K562 (cell line): ENCODE measurements at regions not wholly inside any gene's neighbourhood (a gene's known extent, or its start where the extent isn't known, plus 50 kb on each side); places are given as distances from the start of the nearest gene placed in this dataset.

Experiments used
- ATAC-seq: fragments of 200-7000 bp; cut with Tn5 transposase; 3 replicates; pipeline ENCODE4 v1.9.1; 2020; ENCODE audit warnings: moderate library complexity
- BruUV-seq: library from RNA; stranded (reverse); fragments of 400-500 nt; replicated peaks from 2 replicates; lab custom pipeline; 2021; lab: Mats Ljungman, UMichigan
- CTCF ChIA-PET: fragments of 300-600 bp; formaldehyde crosslinking; extraction: SDS; loops from one replicate; lab custom pipeline; 2021; ENCODE audit warnings: low intra/inter-chr PET ratio; lab: Yijun Ruan, JAX
- POLR2A ChIA-PET: fragments of 300-600, 350-650 bp; sonication (Branson Sonifier 250); formaldehyde crosslinking; extraction: SDS; loops from one replicate; lab custom pipeline; 2021; ENCODE audit warnings: antibody characterized with exemption, inconsistent platforms; lab: Yijun Ruan, JAX
- DNase-seq, 4 experiments: peaks; one replicate each; pipeline versions ENCODE4 v3.0.0 to v3.0.0-alpha.2; 2011 to 2018; ENCODE audit warnings: low spot score in 3 of 4, mixed read lengths in 3 of 4; ENCODE audit errors: extremely low read depth in 1 of 4
- FAIRE-seq: peaks from 2 replicates; lab custom pipeline; 2011; peaks lifted over from hg19 to GRCh38; lab: Jason Lieb, UNC
- H2AFZ ChIP-seq: 2 replicates; pipeline ENCODE4 v1.6.0; 2011; ENCODE audit warnings: low read depth, low read length, control low read depth, inconsistent platforms
- H3K27ac ChIP-seq: fragments of 200-600 bp; 3 replicates; pipeline ENCODE4 v1.8.0; 2011; ENCODE audit warnings: low read depth, mild to moderate bottlenecking, control low read depth, inconsistent platforms, low read length, moderate library complexity, mixed read lengths; ENCODE audit errors: extremely low read depth
- H3K27me3 ChIP-seq, 2 experiments: fragments of 300-600 bp in 1 of 2; 2 replicates in 1 of 2; 3 replicates in 1 of 2; pipeline versions ENCODE4 v1.6.0 to v1.8.0; 2011; ENCODE audit warnings: inconsistent platforms in 2 of 2, low read length in 2 of 2, mild to moderate bottlenecking in 1 of 2, mixed read lengths in 1 of 2, moderate library complexity in 1 of 2; ENCODE audit not compliant: control insufficient read depth in 2 of 2, insufficient read depth in 2 of 2
- H3K36me3 ChIP-seq: fragments of 300-600 bp; 3 replicates; pipeline ENCODE4 v1.8.0; 2011; ENCODE audit warnings: mild to moderate bottlenecking, low read length, inconsistent platforms; ENCODE audit not compliant: control insufficient read depth, insufficient read depth
- H3K4me1 ChIP-seq, 2 experiments: fragments of 200-600 bp in 1 of 2; replicated peaks in 1 of 2; 2 replicates in 1 of 2; 3 replicates in 1 of 2; pipeline versions ENCODE4 v1.5.1 to v1.8.0; 2011; ENCODE audit warnings: inconsistent platforms in 2 of 2, low read length in 2 of 2, mild to moderate bottlenecking in 1 of 2, mixed read lengths in 1 of 2, moderate library complexity in 1 of 2; ENCODE audit not compliant: control insufficient read depth in 2 of 2, insufficient read depth in 2 of 2
- H3K4me2 ChIP-seq: 2 replicates; pipeline ENCODE4 v1.6.1; 2011; ENCODE audit warnings: low read length, control low read depth, inconsistent platforms, mixed read lengths; ENCODE audit not compliant: insufficient read depth
- H3K4me3 ChIP-seq: fragments of 200-600 bp; sonication (generic), shearing (Covaris generic); 2 replicates; pipeline ENCODE4 v1.5.1; 2016; ENCODE audit warnings: control low read depth, inconsistent platforms
- H3K79me2 ChIP-seq: fragments of 200-600 bp; 3 replicates; pipeline ENCODE4 v1.8.0; 2011; ENCODE audit warnings: low read length, inconsistent platforms; ENCODE audit not compliant: control insufficient read depth, insufficient read depth
- H3K9ac ChIP-seq, 2 experiments: 2 replicates each; pipeline versions ENCODE4 v1.6.0 to v1.6.1; 2011; ENCODE audit warnings: low read depth in 2 of 2, low read length in 2 of 2, control low read depth in 1 of 2, inconsistent platforms in 1 of 2, mild to moderate bottlenecking in 1 of 2, mixed read lengths in 1 of 2; ENCODE audit not compliant: insufficient read depth in 1 of 2
- H3K9me1 ChIP-seq: one replicate; pipeline ENCODE4 v1.6.0; 2011; ENCODE audit warnings: inconsistent platforms, mild to moderate bottlenecking, low read length, moderate library complexity; ENCODE audit not compliant: control insufficient read depth, insufficient read depth
- H3K9me3 ChIP-seq: replicated peaks from 2 replicates; pipeline ENCODE4 v1.5.1; 2011; ENCODE audit warnings: low read depth, low read length, inconsistent platforms; ENCODE audit not compliant: control insufficient read depth, insufficient read depth
- H4K20me1 ChIP-seq: replicated peaks from 2 replicates; pipeline ENCODE4 v1.6.1; 2011; ENCODE audit warnings: low read length, inconsistent platforms, mixed read lengths; ENCODE audit not compliant: control insufficient read depth, insufficient read depth
- ETV1 ChIP-seq: fragments of 450-650 bp; conservative IDR thresholded peaks from 2 replicates; pipeline ENCODE4 v1.6.1; 2016; ENCODE audit warnings: missing genetic modification characterization, control low read depth, low read depth, missing compliant biosample characterization
- ILK ChIP-seq: fragments of 450-650 bp; IDR thresholded peaks from 2 replicates; pipeline ENCODE4 v1.6.1; 2016; ENCODE audit warnings: missing genetic modification characterization, low read depth, mild to moderate bottlenecking, missing compliant biosample characterization, moderate library complexity, borderline replicate concordance
- MTA1 ChIP-seq: fragments of 450-650 bp; IDR thresholded peaks from 2 replicates; pipeline ENCODE4 v1.6.1; 2017; ENCODE audit warnings: borderline replicate concordance
- NR2C1 ChIP-seq, 2 experiments: fragments of 450-650 bp; IDR thresholded peaks; 2 replicates each; pipeline ENCODE4 v1.6.1; 2017; ENCODE audit warnings: mild to moderate bottlenecking in 2 of 2, antibody characterized with exemption in 1 of 2, inconsistent platforms in 1 of 2, missing compliant biosample characterization in 1 of 2, missing genetic modification characterization in 1 of 2
- PTRF ChIP-seq: fragments of 450-650 bp; IDR thresholded peaks from 2 replicates; pipeline ENCODE4 v1.6.1; 2016; ENCODE audit warnings: mild to moderate bottlenecking, missing genetic modification characterization, missing compliant biosample characterization
- SMAD2 ChIP-seq: fragments of 150-350 bp; IDR thresholded peaks from 2 replicates; pipeline ENCODE4 v1.6.1; 2014; ENCODE audit warnings: low read depth, mild to moderate bottlenecking, low read length
- SP2 ChIP-seq: IDR thresholded peaks from 2 replicates; pipeline ENCODE4 v1.6.1; 2011; ENCODE audit warnings: mild to moderate bottlenecking, low read depth, low read length, moderate library complexity; ENCODE audit not compliant: poor library complexity, severe bottlenecking; ENCODE audit errors: extremely low read depth
- TEAD2 ChIP-seq: fragments of 450-650 bp; IDR thresholded peaks from 2 replicates; pipeline ENCODE4 v1.6.1; 2016; ENCODE audit warnings: missing genetic modification characterization, control low read depth, missing compliant biosample characterization
- ZNF436 ChIP-seq: fragments of 250-450, 450-650 bp; sonication (Bioruptor Pico); formaldehyde crosslinking; IDR thresholded peaks from 2 replicates; pipeline ENCODE4 v1.7.0; 2020; ENCODE audit warnings: mild to moderate bottlenecking
- WGBS: fragments of 100-300 bp; shearing (Covaris generic); methylation state at CpG from one replicate; pipeline ENCODE4 v1.1.6; 2016; ENCODE audit warnings: low coverage, mixed read lengths; ENCODE audit not compliant: insufficient coverage; ENCODE audit errors: missing lambda C conversion rate; 5-methylcytosine and 5-hydroxymethylcytosine counted together
- in situ Hi-C: fragments of 300-500 bp; cut with MboI; formaldehyde crosslinking; loops from 4 replicates; pipeline ENCODE4 v1.15.0; 2018; ENCODE audit warnings: inconsistent platforms, mixed read lengths
- intact Hi-C: fragments of 100-400 bp; cut with micrococcal nuclease; formaldehyde crosslinking; loops from 2 replicates; pipeline ENCODE4 v1.14.2; 2022
- TF ChIP-seq, protein P1 (sequence below): fragments of 250-450 bp; sonication (Bioruptor Pico); IDR thresholded peaks from 2 replicates; pipeline ENCODE4 v1.5.0; 2020; ENCODE audit warnings: mild to moderate bottlenecking, borderline replicate concordance
- TF ChIP-seq, protein P2 (sequence below): fragments of 450-650 bp; IDR thresholded peaks from 2 replicates; pipeline ENCODE4 v1.7.0; 2016; ENCODE audit warnings: borderline replicate concordance

DNA sequence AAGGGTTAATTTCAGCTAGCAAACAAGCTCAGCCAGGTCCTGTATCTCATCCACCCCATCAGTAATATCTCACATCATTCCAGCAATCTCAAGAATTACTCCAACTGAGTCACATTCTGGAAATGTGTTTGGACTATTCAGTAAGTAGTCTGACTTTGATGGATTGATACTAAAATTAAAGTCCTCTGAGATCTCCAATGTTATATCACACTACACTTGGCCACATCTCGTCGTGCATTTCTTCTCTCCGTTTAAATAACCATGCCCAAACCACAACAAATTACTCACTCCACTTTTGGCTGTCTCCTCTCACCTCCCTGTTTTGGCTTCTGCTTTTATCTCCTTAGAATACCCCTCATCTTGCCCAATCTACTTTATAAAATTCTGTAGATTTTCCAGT, 292.2 kb downstream of the PYDC2 start (continued):
- TF ChIP-seq TEAD2 (tag): no peak

DNA sequence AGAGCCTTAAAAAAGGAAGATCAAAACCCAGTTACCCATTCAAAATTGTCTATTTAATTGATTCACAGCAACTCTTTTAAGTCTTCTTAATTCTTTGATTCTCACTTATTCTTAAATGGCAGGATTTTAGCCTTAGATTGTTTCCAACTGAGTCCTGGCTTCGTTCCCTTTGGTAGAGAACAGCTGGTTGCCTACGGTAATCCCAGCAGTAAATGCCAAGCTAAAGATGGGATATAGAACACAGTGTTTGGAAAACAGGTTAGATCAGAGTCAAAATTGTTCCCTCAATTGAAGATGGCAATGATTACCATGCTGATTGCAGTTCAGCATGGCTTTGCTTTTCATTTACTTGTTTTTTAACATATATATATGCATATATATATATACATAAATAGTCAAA, 300.9 kb downstream of the PYDC2 start:
- in situ Hi-C loops: no loop called here
- Histone ChIP-seq H3K27me3 (no peaks in the 10 kb centered on the region), H3K4me3 (no peak overlapping the region), H4K20me1 (no peaks in the 10 kb centered on the region), H3K4me1 (no peaks in the 10 kb centered on the region)
- CTCF ChIA-PET: no interaction called here
- TF ChIP-seq, protein P1, sequence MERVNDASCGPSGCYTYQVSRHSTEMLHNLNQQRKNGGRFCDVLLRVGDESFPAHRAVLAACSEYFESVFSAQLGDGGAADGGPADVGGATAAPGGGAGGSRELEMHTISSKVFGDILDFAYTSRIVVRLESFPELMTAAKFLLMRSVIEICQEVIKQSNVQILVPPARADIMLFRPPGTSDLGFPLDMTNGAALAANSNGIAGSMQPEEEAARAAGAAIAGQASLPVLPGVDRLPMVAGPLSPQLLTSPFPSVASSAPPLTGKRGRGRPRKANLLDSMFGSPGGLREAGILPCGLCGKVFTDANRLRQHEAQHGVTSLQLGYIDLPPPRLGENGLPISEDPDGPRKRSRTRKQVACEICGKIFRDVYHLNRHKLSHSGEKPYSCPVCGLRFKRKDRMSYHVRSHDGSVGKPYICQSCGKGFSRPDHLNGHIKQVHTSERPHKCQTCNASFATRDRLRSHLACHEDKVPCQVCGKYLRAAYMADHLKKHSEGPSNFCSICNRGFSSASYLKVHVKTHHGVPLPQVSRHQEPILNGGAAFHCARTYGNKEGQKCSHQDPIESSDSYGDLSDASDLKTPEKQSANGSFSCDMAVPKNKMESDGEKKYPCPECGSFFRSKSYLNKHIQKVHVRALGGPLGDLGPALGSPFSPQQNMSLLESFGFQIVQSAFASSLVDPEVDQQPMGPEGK (CRISPR knock-in tag): no peak
- TF ChIP-seq ZNF436 (CRISPR knock-in tag) (no peak), NR2C1 (IDR thresholded peaks at IDR 0.05) (no peak), NR2C1 (tag; IDR thresholded peaks at IDR 0.05) (no peak), PTRF (no peak), SMAD2 (no peak), ETV1 (tag) (no peak), ILK (no peak), SP2 (no peak), MTA1 (no peak)
- TF ChIP-seq, protein P2, sequence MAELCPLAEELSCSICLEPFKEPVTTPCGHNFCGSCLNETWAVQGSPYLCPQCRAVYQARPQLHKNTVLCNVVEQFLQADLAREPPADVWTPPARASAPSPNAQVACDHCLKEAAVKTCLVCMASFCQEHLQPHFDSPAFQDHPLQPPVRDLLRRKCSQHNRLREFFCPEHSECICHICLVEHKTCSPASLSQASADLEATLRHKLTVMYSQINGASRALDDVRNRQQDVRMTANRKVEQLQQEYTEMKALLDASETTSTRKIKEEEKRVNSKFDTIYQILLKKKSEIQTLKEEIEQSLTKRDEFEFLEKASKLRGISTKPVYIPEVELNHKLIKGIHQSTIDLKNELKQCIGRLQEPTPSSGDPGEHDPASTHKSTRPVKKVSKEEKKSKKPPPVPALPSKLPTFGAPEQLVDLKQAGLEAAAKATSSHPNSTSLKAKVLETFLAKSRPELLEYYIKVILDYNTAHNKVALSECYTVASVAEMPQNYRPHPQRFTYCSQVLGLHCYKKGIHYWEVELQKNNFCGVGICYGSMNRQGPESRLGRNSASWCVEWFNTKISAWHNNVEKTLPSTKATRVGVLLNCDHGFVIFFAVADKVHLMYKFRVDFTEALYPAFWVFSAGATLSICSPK: no peak
- TF ChIP-seq, all 486 proteins: peak for 0
- POLR2A ChIA-PET: no interaction called here
- BruUV-seq: no TSS peak
- Histone ChIP-seq H2AFZ (no peak overlapping the region), H3K9ac (no peak overlapping the region), H3K36me3 (no peaks in the 10 kb centered on the region), H3K79me2 (no peaks in the 10 kb centered on the region), H3K9me1 (no peaks in the 10 kb centered on the region), H3K27ac (no peak overlapping the region), H3K4me2 (no peak overlapping the region), H3K9me3 (no peaks in the 10 kb centered on the region)
- FAIRE-seq (no peak), DNase-seq (no peak), ATAC-seq (no peak)
- 6% methylated on average over 2 of the region's 2 CpGs for WGBS
- intact Hi-C loops: no loop called here
